Activated gamma-delta T cell (primary cell): ENCODE measurements at regions not wholly inside any gene's neighbourhood (a gene's known extent, or its start where the extent isn't known, plus 50 kb on each side); places are given as distances from the start of the nearest gene placed in this dataset.

Source experiments
- DNase-seq: peaks from one replicate; lab custom pipeline; 2025; lab: John Stamatoyannopoulos, UW

GRCh38 chr1:42035205-42035829 is 116.6 kb upstream of the HIVEP3 start:
- peak; percentile 76 for DNase-seq

GRCh38 chr1:42034426-42034825 is 115.7 kb upstream of the HIVEP3 start:
- DNase-seq, result no peak

GRCh38 chr1:42033629-42034028 is 114.9 kb upstream of the HIVEP3 start:
- DNase-seq, result no peak

- no peak for DNase-seq
Observed at GRCh38 chr1:42017730-42018129, 99.0 kb upstream of the HIVEP3 start.

GRCh38 chr1:42017259-42017658 is 98.5 kb upstream of the HIVEP3 start:
- DNase-seq, result no peak

GRCh38 chr1:42014823-42015222 is 96.1 kb upstream of the HIVEP3 start:
- no peak for DNase-seq

GRCh38 chr1:42013881-42014470 is 95.3 kb upstream of the HIVEP3 start:
- no peak for DNase-seq

GRCh38 chr1:42012852-42013251 is 94.1 kb upstream of the HIVEP3 start:
- no peak for DNase-seq

GRCh38 chr1:42010381-42010780 is 91.7 kb upstream of the HIVEP3 start:
- no peak for DNase-seq

GRCh38 chr1:42008264-42008663 is 89.5 kb upstream of the HIVEP3 start:
- DNase-seq, result no peak

- DNase-seq, result no peak
Observed at GRCh38 chr1:42006836-42007235, 88.1 kb upstream of the HIVEP3 start.

- no peak for DNase-seq
Observed at GRCh38 chr1:42006093-42006492, 87.4 kb upstream of the HIVEP3 start.

GRCh38 chr1:42005530-42005929 is 86.8 kb upstream of the HIVEP3 start:
- DNase-seq, result no peak

GRCh38 chr1:42004860-42005259 is 86.1 kb upstream of the HIVEP3 start:
- no peak for DNase-seq

GRCh38 chr1:42004322-42004721 is 85.6 kb upstream of the HIVEP3 start:
- DNase-seq, result no peak

- no peak for DNase-seq
Observed at GRCh38 chr1:42003433-42003832, 84.7 kb upstream of the HIVEP3 start.

GRCh38 chr1:42002220-42002619 is 83.5 kb upstream of the HIVEP3 start:
- DNase-seq, result no peak

GRCh38 chr1:42000766-42001165 is 82.0 kb upstream of the HIVEP3 start:
- no peak for DNase-seq

GRCh38 chr1:41999884-42000283 is 81.2 kb upstream of the HIVEP3 start:
- no peak for DNase-seq

- DNase-seq, result no peak
Observed at GRCh38 chr1:41998250-41998649, 79.5 kb upstream of the HIVEP3 start.

GRCh38 chr1:41997153-41997552 is 78.4 kb upstream of the HIVEP3 start:
- DNase-seq, result no peak

- DNase-seq, result no peak
Observed at GRCh38 chr1:41995441-41996130, 76.9 kb upstream of the HIVEP3 start.

GRCh38 chr1:41994195-41994894 is 75.6 kb upstream of the HIVEP3 start:
- no peak for DNase-seq
